ENCODE measurements at regions not wholly inside any gene's neighbourhood (a gene's known extent, or its start where the extent isn't known, plus 50 kb on each side); places are given as distances from the start of the nearest gene placed in this dataset.
A peak's percentile ranks its signal among the peaks of the same experiment; 100 is the strongest.
"Not testable (repeated sequence)": the region's sequence is repeated elsewhere in the genome, so short reads cannot be mapped to it uniquely, and the experiment has no call there.

- DNase-seq = no peak
Observed at GRCh38 chr1:4452701-4453100, 201.7 kb upstream of the AJAP1 start.

- no peak for DNase-seq
Observed at GRCh38 chr1:4460052-4460451, 194.4 kb upstream of the AJAP1 start.

GRCh38 chr1:4460651-4461050, 193.8 kb upstream of the AJAP1 start:
- DNase-seq = peak; percentile 34

GRCh38 chr1:4461726-4462290, 192.6 kb upstream of the AJAP1 start:
- DNase-seq = no peak

GRCh38 chr1:4462831-4463484, 191.5 kb upstream of the AJAP1 start:
- peak; percentile 27 for DNase-seq

- no peak for DNase-seq
Observed at GRCh38 chr1:4463631-4464030, 190.8 kb upstream of the AJAP1 start.

- DNase-seq = peak; percentile 3
Observed at GRCh38 chr1:4464478-4464877, 189.9 kb upstream of the AJAP1 start.

- no peak for DNase-seq
Observed at GRCh38 chr1:4467241-4467640, 187.2 kb upstream of the AJAP1 start.

- peak; percentile 19 for DNase-seq
Observed at GRCh38 chr1:4468386-4468785, 186.0 kb upstream of the AJAP1 start.

GRCh38 chr1:4468804-4469514, 185.4 kb upstream of the AJAP1 start:
- peak; percentile 44 for DNase-seq

- DNase-seq = no peak
Observed at GRCh38 chr1:4476394-4476793, 178.0 kb upstream of the AJAP1 start.

GRCh38 chr1:4481451-4481850, 173.0 kb upstream of the AJAP1 start:
- DNase-seq = peak; percentile 45

GRCh38 chr1:4482526-4482925, 171.9 kb upstream of the AJAP1 start:
- DNase-seq = no peak

- peak; percentile 47 for DNase-seq
Observed at GRCh38 chr1:4483021-4483625, 171.3 kb upstream of the AJAP1 start.

GRCh38 chr1:4485398-4485797, 169.0 kb upstream of the AJAP1 start:
- peak; percentile 14 for DNase-seq

- DNase-seq = no peak
Observed at GRCh38 chr1:4485878-4486277, 168.5 kb upstream of the AJAP1 start.

GRCh38 chr1:4486408-4487120, 167.8 kb upstream of the AJAP1 start:
- peak; percentile 39 for DNase-seq

GRCh38 chr1:4488018-4488417, 166.4 kb upstream of the AJAP1 start:
- peak; percentile 27 for DNase-seq

- peak; percentile 45 for DNase-seq
Observed at GRCh38 chr1:4489486-4489885, 164.9 kb upstream of the AJAP1 start.

GRCh38 chr1:4489992-4490391, 164.4 kb upstream of the AJAP1 start:
- not testable (repeated sequence) for DNase-seq

- peak; percentile 8 for DNase-seq
Observed at GRCh38 chr1:4494027-4494426, 160.4 kb upstream of the AJAP1 start.

GRCh38 chr1:4494558-4494957, 159.9 kb upstream of the AJAP1 start:
- peak; percentile 27 for DNase-seq

GRCh38 chr1:4495809-4496208, 158.6 kb upstream of the AJAP1 start:
- peak; percentile 21 for DNase-seq
